Caki2 (cell line): ENCODE measurements at regions not wholly inside any gene's neighbourhood (a gene's known extent, or its start where the extent isn't known, plus 50 kb on each side); places are given as distances from the start of the nearest gene placed in this dataset.

Experiments
- DNase-seq: peaks from one replicate; pipeline ENCODE4 v3.0.0-alpha.2; 2015; ENCODE audit warnings: low read depth
- in situ Hi-C: cut with HindIII; loops from 2 replicates; pipeline ENCODE4 v1.10.0; 2016; ENCODE audit warnings: low sequenced_read_pairs, low pct_unique_long_range_greater_than_20kb, mixed read lengths

DNA sequence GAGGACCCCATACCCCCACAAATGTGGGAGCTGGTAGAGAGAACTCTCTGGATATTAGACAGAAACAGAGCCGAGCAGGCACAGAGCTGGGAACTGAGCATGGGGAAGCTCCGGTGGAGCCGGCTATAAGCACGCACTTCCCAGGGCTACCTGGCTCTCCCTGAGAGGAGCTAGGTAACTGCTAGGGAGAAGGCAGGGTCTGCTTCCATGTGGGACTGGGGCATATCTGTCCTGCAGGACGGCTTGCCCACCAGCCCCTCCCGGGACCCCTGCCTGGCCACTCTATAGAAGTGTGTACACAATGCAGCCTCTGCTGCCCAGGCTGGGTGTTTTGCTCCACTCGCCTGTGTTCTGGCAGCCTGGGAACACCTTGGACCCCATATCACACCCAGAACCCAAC is 1537.0 kb upstream of the CDH9 start:
- no peak for DNase-seq
- in situ Hi-C loops = no loop called here

- DNase-seq = peak; percentile 41
- in situ Hi-C loops = no loop called here
These were observed 1536.2 kb upstream of the CDH9 start for GRCh38 chr5:28574606-28575005.

GRCh38 chr5:28567048-28567447 is 1528.7 kb upstream of the CDH9 start:
- no peak for DNase-seq
- in situ Hi-C loops = no loop called here

DNA sequence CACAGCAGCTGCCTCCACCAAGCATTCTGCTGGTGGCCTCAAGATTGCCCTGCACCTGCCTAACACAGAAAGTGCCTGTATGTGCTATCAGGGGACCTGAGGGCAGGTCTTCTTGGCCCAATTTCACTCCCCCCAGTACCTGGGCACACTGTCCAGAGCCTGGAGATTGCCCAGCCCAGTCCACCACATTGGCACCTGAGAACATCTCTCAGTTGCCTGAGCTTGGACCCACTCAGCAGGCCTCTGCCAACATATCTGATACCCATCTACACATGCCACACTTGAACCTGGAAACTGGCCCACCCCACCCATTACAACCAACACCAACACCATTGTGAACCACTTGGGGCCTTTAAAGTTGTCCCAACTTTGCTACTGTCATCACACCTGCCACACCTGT is 1523.1 kb upstream of the CDH9 start:
- DNase-seq = no peak
- in situ Hi-C loops = no loop called here

- in situ Hi-C loops = no loop called here
- DNase-seq = no peak
These were observed 1519.8 kb upstream of the CDH9 start for GRCh38 chr5:28558196-28558595.

GRCh38 chr5:28557114-28557513 is 1518.7 kb upstream of the CDH9 start:
- DNase-seq = no peak
- in situ Hi-C loops = no loop called here

GRCh38 chr5:28549588-28549987 is 1511.2 kb upstream of the CDH9 start:
- no peak for DNase-seq
- in situ Hi-C loops = no loop called here

DNA sequence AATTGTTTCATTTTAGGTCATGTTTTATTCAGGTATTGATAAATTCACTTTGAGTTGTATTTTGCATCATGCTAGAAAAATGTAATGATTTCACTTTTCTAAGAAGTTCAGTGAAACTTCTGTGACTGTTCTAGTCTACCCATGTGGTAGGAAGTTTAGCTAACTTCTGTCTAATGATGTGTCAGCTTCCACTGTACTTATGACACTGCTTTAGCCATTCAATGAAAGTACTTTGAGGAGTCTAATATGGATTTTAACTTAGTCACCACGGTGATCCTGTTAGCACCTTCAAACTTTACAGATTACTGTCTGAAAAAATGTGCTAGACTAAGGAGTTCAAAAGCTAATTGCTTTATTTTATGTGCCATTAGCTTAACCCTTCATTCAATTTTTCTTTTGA is 1510.5 kb upstream of the CDH9 start:
- in situ Hi-C loops = no loop called here
- DNase-seq = no peak

GRCh38 chr5:28544501-28544900 is 1506.1 kb upstream of the CDH9 start:
- peak; percentile 6 for DNase-seq
- in situ Hi-C loops = no loop called here

GRCh38 chr5:28543473-28544098 is 1505.2 kb upstream of the CDH9 start:
- in situ Hi-C loops = no loop called here

GRCh38 chr5:28542987-28543386 is 1504.6 kb upstream of the CDH9 start:
- in situ Hi-C loops = no loop called here
- peak; percentile 87 for DNase-seq

More at GRCh38 chr5:28543473-28544098, 1505.2 kb upstream of the CDH9 start:
- DNase-seq = no peak

- peak; percentile 97 for DNase-seq
- in situ Hi-C loops = no loop called here
These were observed 1485.7 kb upstream of the CDH9 start for GRCh38 chr5:28523888-28524635.

DNA sequence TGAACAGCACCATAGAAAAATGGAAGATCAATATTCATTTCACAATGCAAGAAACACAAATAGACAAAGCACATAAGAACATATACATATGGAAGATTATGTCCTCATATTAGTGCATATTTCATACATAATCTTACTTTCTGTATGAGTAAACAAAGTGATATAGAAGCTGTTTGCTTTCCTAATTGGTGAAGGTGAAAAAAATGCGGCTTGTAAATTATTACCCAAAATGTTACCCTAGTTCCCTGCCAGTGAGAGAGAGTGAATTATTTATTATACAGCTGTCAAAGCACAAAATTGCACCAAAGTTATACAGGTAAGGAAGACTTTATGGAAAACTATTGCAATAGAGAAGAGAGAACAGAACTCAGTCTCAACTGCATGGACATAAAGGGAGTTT is 1485.0 kb upstream of the CDH9 start:
- in situ Hi-C loops = no loop called here

GRCh38 chr5:28517691-28518090 is 1479.3 kb upstream of the CDH9 start:
- DNase-seq = no peak
- in situ Hi-C loops = no loop called here

More for the DNA sequence above, 1485.0 kb upstream of the CDH9 start:
- no peak for DNase-seq

GRCh38 chr5:28516722-28517121 is 1478.3 kb upstream of the CDH9 start:
- DNase-seq = no peak
- in situ Hi-C loops = no loop called here

- in situ Hi-C loops = no loop called here
- DNase-seq = no peak
These were observed 1474.3 kb upstream of the CDH9 start for GRCh38 chr5:28512648-28513047.

DNA sequence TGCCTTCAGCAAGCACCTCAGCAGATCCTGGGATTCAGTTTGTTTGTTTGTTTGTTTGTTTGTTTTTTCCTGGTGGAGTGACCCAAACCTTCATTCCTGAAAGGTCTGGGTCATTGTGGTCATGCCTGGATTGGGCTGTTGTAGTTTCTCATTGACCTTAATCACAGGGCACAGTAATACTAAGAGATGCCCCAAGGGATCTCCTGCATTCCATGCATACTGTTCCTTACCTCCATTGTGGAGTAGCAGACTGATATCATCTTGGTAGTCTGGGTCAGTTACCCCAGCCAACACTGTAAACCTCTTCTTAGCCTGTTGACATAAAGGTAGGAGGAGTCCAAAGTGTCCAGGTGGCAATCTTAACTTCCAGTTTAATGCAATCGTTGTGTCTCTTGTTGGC is 1466.7 kb upstream of the CDH9 start:
- in situ Hi-C loops = no loop called here
- DNase-seq = peak; percentile 28

DNA sequence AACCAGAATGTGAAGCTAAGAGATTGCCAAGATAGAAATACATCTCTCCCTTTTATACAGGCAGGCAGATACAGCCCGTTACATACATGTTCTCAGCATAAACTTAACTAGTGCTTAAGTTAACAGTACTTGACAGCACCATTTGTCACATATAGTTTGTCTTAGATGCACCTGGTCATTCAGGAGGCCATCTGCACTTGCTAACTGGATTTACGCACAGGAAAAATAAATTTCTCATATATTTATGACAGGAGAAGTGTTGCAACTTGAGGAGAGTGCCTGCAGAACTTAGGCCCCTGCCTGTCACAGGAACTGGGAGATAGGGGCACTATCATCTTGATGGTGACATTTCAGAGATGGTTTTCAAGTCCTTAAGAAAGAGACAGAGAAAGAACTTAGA is 1462.1 kb upstream of the CDH9 start:
- in situ Hi-C loops = no loop called here
- no peak for DNase-seq

DNA sequence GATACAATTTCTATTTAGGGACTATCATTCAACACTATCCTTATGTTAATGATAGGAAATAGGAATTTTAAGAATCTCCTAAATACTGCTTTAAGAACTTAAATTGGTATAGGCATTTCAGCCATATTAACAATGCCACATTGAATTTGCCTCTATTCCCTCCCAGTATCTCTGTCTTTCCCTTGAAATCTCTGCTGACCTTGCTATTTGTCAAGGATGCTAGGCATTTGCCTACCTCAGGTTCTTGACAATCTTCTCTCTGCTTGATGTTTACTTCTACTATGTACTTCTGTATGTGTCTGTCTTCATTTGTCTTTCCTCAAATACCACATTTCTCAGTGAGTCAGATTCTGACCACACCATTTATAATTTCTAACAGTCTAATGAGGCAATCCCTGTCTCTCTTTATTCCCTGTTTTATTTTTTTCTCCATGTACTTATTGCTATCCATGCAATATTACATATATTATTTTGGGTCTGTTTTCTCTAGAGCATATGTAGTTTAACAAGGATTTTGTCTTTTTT is 1461.4 kb upstream of the CDH9 start:
- in situ Hi-C loops = no loop called here
- DNase-seq = peak; percentile 5

- in situ Hi-C loops = no loop called here
- no peak for DNase-seq
These were observed 1457.5 kb upstream of the CDH9 start for GRCh38 chr5:28495876-28496275.
